Activated naive CD8-positive, alpha-beta T cell treated with anti-CD3 and anti-CD28 coated beads, Interleukin-2, amount 50 U/mL, for 16 hours (primary cell): ENCODE measurements at regions not wholly inside any gene's neighbourhood (a gene's known extent, or its start where the extent isn't known, plus 50 kb on each side); places are given as distances from the start of the nearest gene placed in this dataset.
"Not testable (repeated sequence)": the region's sequence is repeated elsewhere in the genome, so short reads cannot be mapped to it uniquely, and the experiment has no call there.

Experiments
- DNase-seq: peaks from one replicate; pipeline ENCODE4 v3.0.0-alpha.2; 2020; ENCODE audit warnings: low read depth, low spot score

DNA sequence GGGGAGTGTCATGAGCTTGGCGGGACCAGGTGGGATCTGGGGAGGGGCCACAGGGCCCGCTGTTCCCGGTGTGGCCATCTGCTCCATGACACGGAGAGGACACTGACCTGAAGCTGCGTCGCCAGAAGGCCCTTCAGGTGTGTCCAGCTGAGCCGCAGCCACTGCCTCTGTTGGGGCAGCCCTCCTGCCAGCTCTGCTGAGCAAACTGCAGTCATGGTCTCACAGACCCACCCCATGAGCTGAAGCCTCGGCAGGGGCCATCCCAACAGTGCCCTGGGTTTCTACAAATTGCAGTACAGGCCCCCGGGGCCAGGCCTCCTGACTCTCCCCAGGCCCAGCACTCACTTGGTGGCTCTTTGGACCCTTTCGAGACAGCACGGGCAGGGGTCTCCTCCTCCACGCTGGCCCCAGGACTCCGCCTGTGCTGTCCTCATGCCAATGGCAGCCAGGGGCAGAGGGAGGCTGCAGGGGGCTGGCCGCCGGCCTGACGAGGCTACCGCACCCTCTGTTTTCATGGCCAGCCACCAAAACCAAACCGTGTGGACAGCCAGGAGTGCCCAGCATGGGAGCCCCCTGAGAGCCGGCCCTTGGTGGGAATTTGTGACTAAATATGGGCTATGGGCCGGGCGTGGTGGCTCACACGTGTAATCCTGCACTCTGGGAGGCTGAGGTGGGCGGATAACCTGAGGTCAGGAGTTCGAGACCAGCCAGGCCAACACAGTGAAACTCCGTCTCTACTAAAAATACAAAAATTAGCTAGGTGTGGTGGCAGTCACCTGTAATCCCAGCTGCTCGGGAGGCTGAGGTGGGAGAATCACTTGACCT is 175.2 kb upstream of the SALL3 start:
- no peak for DNase-seq

DNA sequence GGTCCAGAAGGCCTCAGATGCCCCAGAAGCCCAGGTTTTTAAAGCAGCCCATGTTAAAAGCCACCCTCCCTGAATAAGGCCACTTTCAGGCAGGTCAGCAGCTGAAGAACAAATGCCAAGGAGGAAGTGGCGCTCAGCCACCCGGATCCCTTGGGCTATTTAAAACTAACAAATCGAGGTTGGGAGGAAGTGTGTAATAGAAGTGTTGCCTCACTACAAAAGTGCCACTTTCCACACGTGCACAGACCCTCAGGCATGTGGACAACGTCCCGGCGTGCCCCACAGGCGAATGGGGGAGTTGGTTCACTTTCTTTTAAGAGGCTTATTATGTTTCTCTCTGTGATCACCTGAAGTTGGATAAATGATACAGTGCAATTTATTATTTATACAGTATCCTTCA is 173.8 kb upstream of the SALL3 start:
- no peak for DNase-seq

DNA sequence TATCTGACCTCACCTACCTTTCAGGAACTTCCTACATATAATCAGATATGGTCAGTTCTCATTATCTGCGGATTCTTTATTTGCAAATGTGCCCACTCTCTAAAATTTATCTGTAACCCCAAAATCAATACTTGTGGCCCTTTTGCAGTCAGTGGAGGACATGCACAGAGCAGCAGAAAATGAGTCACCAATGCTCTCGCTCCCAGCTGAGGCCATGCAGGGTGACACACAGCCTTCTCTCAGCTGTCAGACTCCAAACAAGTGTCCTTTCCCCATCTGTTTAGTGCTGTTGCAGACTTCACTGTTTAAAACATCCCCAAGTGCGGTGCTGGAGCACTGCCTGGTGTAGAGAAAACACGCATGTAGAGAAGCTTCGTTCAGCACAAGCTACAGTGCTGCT is 171.9 kb upstream of the SALL3 start:
- no peak for DNase-seq

DNA sequence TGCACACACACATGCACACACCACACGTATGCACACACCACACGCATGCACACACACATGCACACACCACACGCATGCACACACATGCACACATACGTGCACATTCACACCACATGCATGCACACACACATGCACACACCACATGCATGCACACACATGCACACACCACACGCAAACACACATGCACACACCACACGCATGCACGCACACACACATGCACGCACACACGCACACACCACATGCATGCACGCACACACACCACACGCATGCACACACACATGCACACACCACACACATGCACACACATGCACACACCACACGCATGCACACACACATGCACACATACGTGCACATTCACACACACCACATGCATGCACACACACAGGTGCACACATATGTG is 169.8 kb upstream of the SALL3 start:
- DNase-seq: no peak

DNA sequence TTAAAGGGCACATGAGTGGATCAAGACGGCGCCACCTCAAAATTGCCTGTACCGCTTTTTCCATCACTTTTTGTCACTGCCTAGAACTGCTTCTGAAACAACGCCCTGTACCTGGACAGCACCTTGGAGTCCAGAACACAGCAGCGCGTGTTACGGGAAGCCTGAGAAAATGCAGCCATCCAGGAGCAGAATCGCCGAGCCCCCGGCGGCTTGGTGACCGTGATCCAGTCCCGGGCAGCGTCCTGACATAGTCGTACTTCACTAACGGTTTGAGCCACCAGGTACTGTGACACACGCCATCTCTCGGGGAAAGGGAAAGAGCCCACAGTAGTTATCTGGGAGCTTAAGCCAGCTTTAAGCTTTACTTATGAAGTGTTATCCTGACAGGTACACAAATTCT is 168.9 kb upstream of the SALL3 start:
- no peak for DNase-seq

DNA sequence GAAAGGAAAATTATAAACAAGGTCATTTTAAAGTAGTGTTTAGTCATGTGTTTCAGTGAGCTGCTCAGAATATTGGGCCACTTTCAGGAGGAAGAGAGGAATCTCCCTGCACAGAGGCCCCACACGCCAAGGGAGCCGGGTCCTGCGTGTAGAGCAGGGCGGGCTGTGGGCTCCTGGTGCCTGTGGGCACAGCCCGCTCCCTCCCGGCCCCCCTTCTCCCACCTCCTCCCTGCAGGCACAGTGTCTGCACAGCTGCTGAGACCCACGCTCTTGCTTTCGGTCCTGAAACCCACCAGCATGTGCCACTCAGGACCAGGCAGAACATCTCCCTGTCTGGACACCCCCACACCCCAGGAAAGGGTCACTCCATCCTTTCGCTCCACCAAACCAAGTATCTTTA is 167.6 kb upstream of the SALL3 start:
- DNase-seq: no peak

DNA sequence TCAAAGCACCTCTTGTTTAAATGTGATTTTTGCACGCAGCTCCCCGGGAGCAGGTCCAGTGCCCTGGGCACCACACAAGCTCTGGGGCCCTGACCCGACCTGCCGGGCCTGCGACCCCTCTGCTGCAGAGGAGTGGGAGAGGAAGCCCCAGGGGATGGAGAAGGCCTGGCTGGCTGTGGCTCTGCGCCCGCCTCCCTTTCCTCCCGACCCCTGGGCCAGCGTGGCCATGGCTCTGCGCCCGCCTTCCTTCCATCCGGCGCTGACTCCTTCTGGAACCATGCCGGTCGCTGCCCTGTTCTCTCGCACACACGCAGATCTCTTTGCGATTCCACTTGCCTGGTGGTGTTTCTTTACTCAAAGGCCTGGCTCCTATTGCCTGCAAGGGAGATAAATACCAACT is 166.5 kb upstream of the SALL3 start:
- DNase-seq: no peak

DNA sequence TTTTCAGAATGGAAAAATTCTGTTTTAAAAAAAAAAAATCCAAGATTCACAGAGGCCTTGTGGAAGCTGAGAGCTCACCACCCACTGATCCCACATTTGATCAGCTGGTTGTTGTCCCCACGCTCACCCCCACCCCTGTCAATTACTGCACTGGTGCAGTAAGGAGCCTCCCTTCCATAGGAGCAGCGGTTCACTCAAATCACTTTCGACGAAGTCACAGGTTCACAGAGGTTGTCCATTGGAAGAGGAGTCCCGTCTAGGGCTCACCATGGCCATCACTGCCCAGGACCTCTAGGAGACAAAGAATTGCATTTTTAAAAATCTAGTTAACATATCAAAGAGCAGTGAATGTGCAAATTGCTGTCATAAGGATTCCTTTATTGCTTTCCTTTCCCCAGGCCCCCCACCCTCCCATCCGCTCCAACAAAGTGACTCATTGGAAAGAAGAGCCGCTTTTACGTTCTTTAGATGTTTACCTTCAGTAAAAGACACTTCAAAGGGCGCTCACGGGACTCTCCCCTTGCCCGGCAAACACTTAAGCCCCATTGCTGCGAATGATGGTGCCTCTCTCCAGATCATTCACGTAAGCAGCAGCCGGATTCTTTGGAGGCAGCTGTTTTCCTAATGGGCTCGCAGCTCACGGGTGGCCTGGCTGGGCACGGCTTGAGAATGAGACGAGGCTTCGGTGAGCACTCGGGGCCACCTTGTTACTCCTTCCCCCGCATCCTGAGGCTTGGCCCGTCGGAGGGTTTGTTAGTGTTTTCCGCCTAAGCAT is 165.5 kb upstream of the SALL3 start:
- DNase-seq: no peak

DNA sequence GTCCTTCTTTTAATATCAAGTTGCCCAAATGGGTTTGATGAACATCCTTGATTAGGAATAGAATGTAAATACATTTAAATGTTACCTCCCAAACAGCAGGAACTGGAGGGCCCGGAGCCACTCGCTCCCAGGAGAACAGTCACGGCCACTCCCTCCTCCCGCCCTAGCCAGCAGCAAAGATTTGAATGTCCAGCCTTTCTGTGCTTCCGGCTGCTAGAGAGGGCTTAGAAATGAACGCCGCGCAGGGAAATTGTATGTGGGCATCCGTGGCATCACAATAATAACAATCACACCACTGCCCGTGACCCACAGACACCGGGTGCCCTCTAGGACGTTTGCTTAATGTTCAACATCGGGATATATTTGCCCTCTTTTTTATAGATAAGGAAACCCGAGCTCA is 164.9 kb upstream of the SALL3 start:
- no peak for DNase-seq

DNA sequence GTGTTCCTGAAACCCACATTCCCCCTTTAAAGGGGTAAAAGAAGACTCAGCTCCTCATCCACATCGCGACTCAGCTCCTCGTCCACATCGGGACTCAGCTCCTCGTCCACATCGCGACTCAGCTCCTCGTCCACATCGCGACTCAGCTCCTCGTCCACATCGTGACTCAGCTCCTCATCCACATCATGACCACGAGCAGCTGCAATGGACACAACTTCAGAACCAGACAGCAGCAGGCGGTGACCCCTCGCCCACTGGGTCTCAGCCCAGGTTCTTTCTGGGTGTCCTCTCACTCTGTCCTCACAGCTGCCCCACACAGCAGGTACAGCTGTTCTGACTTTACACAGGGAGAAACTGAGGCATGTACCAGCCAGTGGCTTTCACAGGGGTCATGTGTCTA is 163.5 kb upstream of the SALL3 start:
- no peak for DNase-seq

DNA sequence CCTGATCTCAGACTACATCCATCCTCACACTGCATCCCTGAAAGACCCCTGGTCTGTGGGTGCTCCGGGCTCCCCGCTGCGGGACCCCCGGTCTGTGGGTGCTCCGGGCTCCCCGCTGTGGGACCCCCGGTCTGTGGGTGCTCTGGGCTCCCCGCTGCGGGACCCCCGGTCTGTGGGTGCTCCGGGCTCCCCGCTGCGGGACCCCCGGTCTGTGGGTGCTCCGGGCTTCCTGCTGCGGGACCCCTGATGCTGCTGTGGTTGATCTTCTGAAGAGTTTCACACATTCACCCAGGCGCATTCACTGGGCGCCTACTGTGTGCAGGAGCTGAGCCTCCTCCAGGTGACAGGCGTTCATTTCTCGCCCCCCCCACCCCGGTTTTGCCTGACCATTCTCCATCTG is 162.7 kb upstream of the SALL3 start:
- no peak for DNase-seq

DNA sequence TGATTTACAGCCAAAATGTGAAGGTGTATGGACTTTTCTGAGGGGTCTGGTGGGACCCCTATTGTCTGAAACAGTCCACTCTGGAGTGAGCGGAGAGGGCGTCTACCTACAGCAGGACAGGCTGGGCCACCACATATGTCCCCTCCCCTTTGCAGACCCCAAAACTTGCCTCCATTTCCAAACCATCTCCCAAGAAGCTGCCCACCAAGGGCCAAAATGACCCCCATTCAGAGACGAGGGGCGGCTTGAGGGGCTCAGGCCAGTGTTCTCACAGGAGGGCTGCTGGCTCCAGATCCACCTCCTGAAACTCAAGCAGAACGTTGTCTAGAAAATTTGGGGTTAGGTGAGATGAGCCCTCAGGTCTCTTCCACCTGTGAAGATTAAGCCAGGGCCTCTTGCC is 161.1 kb upstream of the SALL3 start:
- DNase-seq: no peak

DNA sequence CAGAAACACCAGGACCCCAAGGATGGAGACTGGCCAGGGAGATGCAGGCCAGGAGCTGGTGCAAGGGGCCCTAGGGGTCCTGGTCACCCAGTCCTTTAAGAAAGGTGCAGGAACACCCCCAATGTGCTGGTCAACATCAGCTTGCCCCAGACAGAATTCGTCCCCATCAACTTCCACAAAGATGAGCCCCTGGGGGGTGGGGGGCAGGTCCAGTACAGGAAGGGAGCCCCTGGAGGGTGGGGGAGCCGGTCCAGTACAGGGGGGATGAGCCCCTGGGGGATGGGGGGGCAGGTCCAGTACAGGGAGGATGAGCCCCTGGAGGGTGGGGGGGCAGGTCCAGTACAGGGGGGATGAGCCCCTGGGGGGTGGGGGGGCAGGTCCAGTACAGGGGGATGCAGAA is 160.7 kb upstream of the SALL3 start:
- no peak for DNase-seq

DNA sequence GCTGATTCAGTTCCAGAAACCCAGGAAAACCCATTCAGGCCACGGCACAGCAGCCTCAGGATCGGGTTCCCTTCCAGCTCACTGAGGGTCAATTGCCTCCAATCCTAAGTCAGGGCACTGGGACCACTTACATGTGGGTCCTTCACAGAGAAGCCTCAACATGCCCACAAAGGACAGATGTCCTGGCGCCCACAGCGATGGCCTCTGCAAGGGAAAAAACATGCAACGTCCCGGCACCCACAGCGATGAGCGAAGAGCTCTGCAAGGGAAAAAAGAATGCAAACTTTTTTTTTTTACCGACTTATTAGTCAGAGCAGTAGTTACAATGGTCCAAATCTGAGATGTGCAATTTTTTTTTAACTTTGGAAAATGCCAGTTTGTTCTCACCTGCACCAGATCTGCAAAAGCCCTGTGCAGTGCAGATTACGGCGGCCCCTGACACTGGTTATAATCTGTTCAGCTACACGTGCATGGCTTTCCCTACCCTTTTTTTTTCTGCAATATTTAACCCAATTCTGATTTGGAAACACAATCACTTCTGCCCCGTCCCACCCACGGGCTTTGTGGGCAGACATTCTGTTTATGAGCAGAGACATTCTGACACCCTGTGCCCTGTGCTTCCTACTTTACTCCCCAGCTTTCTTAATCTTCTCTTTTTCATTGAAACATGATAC is 159.3 kb upstream of the SALL3 start:
- no peak for DNase-seq

DNA sequence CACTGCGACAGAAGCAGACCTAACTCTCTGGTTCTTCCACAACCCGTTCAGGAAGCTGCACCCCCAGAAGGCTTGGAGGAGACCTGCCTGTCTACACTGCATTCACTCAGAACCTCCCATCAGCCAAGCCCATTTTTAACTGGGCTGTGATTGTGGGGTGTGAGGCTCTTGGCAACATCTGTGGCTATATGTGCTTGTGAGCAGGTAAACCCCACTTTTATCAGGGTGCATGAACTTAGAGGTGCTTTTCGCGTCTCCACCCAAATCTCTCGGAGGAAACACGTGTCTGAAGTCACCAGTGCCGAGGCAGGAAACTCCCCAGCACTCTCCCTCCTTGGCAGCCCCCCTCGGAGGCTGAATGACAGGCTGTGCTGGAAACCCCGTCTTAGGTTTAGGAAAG is 158.2 kb upstream of the SALL3 start:
- DNase-seq: no peak

DNA sequence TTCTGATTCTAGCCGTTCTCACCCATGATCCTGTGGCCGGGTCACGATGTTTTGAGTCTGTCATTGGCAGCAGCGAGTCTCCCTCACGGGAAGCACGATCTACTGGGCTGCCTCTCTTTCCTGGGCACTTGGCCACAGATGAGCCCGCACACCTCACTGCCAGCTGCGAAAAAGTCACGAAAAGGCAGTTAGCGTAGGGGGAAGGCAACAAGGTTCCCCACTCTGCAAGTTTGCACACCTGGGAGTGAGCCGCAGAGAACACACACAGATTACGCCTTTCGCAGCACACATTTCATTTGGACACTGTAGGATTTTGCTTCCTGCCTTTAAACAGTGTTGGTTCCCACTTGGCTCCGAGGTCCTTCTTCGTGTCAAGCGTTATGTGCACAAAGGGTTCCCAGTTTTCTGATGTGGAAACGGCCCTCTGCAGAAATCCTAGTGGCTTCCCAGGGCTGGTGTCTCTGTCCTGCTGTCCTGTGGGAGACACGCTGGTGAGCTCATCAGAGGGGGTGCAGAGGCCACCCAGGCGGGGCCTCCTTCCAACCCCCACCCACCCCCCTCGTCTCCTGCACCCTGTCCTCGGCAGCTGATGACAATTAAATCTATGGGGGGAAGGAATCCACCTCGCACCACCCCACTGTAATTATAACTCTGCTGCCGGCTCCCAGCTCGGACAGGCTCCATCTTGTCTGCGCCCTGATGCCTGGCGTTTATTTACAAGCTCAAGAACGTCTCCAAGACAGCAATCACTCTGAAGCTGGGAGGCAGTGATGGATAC is 157.3 kb upstream of the SALL3 start:
- no peak for DNase-seq

DNA sequence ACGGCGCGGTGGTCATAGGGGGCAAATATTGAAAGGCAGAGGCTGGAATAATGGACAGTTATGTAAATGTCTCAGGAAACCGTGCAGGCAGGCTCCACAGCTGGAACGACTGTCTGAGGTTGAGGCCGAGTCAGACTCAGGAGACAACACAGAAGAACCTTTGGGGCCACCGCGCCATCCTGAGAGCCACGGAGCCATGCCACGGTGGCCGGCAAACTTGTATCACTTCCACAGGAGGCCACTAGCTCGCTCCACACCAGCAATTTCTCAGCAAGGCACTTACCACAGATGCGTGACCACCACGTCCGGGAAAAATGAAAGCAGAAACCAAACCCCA is 156.7 kb upstream of the SALL3 start:
- no peak for DNase-seq

DNA sequence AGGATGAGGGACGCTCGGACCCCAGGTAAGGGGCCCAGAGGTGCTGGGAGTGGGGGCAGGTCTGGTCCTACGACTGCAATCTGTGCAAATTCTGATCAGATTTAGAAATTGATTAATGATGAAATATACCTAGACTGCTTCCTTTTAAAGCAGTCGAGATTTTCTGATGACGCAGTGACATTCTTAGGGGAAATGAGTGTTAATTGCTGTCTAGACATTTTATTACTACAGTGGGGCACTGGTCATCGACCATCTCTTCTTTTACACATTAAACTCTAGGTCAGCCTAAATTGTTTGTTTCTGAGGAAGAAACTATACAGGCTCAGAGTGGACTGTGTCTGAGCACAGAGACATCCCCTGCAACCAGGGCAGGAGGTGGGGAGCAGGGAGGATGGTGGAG is 154.4 kb upstream of the SALL3 start:
- no peak for DNase-seq

DNA sequence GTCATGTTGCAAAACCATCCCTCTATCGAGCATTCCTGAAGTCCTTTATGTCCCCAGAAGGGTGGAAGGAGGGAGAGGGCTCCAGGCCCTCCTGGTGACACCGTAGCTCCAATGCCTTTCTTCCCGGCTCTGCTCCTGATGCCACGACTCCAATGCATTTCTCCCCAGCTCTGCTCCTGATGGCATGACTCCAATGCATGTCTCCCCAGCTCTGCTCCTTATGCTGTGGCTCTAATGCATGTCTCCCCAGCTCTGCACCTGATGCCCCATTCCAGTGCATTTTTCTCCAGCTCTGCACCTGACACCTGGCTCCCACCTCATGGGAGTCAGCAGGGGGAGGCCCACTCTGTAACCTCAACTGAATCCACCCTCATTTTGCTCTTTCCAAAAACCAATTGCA is 153.0 kb upstream of the SALL3 start:
- DNase-seq: no peak

DNA sequence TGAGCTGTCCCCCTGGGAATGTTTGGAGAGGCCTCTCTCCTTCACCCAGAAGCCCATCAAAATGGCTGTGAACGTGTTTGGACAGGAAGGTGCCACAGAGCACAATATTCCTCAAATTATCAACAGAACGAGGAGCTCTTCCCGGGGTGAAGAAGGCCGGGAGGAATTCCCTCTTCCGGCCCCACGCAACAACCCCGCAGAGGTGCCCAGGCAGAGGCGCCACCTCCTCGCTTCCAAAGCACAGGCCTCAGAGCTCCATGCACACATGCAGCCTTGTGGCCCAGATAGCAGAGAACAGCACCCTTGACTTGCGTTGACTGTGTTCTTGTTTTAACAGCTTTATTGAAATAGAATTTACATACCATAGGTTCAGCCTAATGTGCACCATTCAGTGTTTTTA is 152.5 kb upstream of the SALL3 start:
- DNase-seq: no peak

DNA sequence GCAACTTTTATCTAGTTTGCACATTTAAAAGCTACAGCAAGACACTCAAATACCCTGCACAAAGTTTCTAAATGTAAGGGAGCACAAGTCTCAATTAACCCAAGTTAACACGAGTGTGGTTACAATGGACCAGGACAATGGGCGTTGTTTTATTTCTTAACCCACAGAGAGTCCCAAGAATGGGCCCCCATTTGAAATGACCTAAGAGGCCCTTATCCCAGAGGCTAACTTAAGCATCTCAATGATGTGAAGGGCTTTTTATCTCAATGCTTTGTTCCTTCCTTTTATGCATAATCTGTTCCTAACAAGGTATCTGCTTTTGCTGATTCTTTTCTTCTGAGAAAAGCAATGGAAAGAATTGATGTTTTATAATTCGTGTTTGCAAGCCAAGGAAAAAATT is 151.5 kb upstream of the SALL3 start:
- DNase-seq: no peak

DNA sequence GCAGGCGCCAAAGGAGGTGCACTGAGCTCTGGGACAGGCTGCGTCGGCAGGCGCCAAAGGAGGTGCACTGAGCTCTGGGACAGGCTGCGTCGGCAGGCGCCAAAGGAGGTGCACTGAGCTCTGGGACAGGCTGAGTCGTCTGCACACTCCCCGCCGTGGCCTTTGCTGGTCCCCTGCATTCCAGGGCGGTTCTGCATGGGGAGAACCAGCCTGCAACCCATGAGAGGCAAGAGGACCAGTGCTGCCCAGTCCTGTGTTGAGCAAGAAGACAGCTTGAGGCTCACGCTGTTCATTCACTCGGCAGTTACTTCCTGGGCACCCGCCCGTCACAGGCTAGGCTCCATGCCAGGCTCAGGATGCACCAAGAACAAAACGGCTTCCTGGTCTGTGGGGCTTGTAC is 150.6 kb upstream of the SALL3 start:
- DNase-seq: not testable (repeated sequence)
